ENCODE measurements at regions not wholly inside any gene's neighbourhood (a gene's known extent, or its start where the extent isn't known, plus 50 kb on each side); places are given as distances from the start of the nearest gene placed in this dataset.

DNA sequence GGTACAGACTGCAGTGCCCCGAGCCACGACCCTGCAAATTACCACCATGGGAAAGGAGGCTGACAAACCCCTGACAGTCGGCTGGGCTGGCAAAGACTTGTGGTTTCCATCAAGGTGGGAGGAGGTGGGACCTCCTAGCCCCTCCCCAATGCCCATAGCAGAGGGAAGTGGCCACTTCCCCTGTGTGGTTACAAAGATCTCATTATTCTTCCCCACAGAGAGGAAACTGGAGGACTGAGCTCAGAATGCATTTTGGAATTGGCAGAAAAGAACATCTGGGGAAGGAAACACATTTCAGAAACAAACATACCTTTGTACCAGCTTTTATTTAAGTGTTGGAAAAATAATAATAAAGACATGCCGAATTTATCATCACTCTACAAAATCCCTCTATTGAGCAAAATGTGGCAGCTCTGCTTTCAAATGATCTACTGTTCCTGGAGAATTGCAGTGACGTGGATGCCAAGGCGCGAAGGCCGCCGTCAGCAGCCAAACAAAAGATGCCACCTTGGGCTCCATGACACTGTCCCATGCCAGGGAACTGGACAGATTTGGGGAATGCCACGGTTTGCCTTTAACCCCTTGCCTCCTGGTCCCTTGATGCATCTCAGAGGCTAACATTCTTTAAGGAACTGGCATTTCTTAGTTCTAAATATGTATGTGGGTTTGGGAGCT is 169.6 kb downstream of the CRYBB2 start:
- Histone ChIP-seq H3K79me2 (replicated peaks; ENCODE audit: insufficient read depth, low read length) (no peaks in the 10 kb centered on the region), H3K36me3 (ENCODE audit: insufficient read depth, low read length) (no peaks in the 10 kb centered on the region), H3K27ac (ENCODE audit: low read length) (no peak overlapping the region), H3K9me2 (ENCODE audit: insufficient read depth, low read length) (no peaks in the 10 kb centered on the region), H3K27me3 (ENCODE audit: insufficient read depth, low read depth, low read length) (no peaks in the 10 kb centered on the region), H3K4me2 (ENCODE audit: low read length) (no peak overlapping the region), H3F3A (ENCODE audit: insufficient read depth, low read length, poor library complexity, severe bottlenecking) (no peaks in the 10 kb centered on the region), H3K4me3 (ENCODE audit: low read length) (no peak overlapping the region), H3K9ac (ENCODE audit: low read length) (no peak overlapping the region), H4K20me1 (ENCODE audit: insufficient read depth) (no peaks in the 10 kb centered on the region), H3K9me3 (ENCODE audit: low read length) (no peaks in the 10 kb centered on the region), H2AFZ (ENCODE audit: low read depth, low read length) (no peak overlapping the region)
- no peak for TF ChIP-seq MXI1 (conservative IDR thresholded peaks at IDR 0.05; ENCODE audit: poor library complexity, severe bottlenecking)

DNA sequence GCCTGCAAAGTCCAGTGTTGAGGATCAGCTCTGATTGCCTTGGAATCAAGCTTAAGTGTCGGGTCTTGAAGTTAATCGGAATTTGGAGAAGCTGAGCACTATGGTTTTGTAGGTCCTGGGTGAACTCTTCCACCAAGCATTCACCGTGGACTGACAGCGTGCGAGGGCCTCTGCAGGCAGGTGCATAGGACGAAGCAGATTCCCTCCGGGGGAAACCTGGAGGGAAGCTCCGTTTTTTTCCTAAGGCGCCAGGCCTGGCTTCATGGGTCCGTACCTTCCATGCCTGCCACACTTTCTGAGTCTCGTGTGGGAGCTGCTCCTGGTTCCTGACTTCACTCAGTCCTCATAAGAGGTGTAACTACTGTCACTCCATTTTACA is 170.1 kb downstream of the CRYBB2 start:
- H3K4me3 ChIP-seq (ENCODE audit: low read length), result no peak overlapping the region
- no peaks in the 10 kb centered on the region for H4K20me1 ChIP-seq (ENCODE audit: insufficient read depth)
- no peaks in the 10 kb centered on the region for H3K9me2 ChIP-seq (ENCODE audit: insufficient read depth, low read length)
- no peaks in the 10 kb centered on the region for H3F3A ChIP-seq (ENCODE audit: insufficient read depth, low read length, poor library complexity, severe bottlenecking)
- H3K36me3 ChIP-seq (ENCODE audit: insufficient read depth, low read length), result no peaks in the 10 kb centered on the region
- no peaks in the 10 kb centered on the region for H3K79me2 ChIP-seq (replicated peaks; ENCODE audit: insufficient read depth, low read length)
- H3K4me2 ChIP-seq (ENCODE audit: low read length), result no peak overlapping the region
- H3K9ac ChIP-seq (ENCODE audit: low read length), result no peak overlapping the region
- H3K9me3 ChIP-seq (ENCODE audit: low read length), result no peaks in the 10 kb centered on the region
- TF ChIP-seq TAF1 (IDR thresholded peaks at IDR 0.05; ENCODE audit: low read depth) (no peak), RAD21 (conservative IDR thresholded peaks at IDR 0.05) (no peak), EZH2 (IDR thresholded peaks at IDR 0.05; ENCODE audit: borderline replicate concordance, insufficient read depth, low read length, poor library complexity, severe bottlenecking) (no peak), MXI1 (conservative IDR thresholded peaks at IDR 0.05; ENCODE audit: poor library complexity, severe bottlenecking) (no peak), SMC3 (conservative IDR thresholded peaks at IDR 0.05; ENCODE audit: poor library complexity) (no peak), EP300 (conservative IDR thresholded peaks at IDR 0.05; ENCODE audit: poor library complexity, severe bottlenecking) (no peak), POLR2AphosphoS5 (IDR thresholded peaks at IDR 0.05) (no peak)
- TF ChIP-seq, protein P1, sequence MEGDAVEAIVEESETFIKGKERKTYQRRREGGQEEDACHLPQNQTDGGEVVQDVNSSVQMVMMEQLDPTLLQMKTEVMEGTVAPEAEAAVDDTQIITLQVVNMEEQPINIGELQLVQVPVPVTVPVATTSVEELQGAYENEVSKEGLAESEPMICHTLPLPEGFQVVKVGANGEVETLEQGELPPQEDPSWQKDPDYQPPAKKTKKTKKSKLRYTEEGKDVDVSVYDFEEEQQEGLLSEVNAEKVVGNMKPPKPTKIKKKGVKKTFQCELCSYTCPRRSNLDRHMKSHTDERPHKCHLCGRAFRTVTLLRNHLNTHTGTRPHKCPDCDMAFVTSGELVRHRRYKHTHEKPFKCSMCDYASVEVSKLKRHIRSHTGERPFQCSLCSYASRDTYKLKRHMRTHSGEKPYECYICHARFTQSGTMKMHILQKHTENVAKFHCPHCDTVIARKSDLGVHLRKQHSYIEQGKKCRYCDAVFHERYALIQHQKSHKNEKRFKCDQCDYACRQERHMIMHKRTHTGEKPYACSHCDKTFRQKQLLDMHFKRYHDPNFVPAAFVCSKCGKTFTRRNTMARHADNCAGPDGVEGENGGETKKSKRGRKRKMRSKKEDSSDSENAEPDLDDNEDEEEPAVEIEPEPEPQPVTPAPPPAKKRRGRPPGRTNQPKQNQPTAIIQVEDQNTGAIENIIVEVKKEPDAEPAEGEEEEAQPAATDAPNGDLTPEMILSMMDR (IDR thresholded peaks at IDR 0.05; ENCODE audit: poor library complexity, severe bottlenecking), result no peak
- TF ChIP-seq, protein P2, sequence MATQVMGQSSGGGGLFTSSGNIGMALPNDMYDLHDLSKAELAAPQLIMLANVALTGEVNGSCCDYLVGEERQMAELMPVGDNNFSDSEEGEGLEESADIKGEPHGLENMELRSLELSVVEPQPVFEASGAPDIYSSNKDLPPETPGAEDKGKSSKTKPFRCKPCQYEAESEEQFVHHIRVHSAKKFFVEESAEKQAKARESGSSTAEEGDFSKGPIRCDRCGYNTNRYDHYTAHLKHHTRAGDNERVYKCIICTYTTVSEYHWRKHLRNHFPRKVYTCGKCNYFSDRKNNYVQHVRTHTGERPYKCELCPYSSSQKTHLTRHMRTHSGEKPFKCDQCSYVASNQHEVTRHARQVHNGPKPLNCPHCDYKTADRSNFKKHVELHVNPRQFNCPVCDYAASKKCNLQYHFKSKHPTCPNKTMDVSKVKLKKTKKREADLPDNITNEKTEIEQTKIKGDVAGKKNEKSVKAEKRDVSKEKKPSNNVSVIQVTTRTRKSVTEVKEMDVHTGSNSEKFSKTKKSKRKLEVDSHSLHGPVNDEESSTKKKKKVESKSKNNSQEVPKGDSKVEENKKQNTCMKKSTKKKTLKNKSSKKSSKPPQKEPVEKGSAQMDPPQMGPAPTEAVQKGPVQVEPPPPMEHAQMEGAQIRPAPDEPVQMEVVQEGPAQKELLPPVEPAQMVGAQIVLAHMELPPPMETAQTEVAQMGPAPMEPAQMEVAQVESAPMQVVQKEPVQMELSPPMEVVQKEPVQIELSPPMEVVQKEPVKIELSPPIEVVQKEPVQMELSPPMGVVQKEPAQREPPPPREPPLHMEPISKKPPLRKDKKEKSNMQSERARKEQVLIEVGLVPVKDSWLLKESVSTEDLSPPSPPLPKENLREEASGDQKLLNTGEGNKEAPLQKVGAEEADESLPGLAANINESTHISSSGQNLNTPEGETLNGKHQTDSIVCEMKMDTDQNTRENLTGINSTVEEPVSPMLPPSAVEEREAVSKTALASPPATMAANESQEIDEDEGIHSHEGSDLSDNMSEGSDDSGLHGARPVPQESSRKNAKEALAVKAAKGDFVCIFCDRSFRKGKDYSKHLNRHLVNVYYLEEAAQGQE (IDR thresholded peaks at IDR 0.05; ENCODE audit: borderline replicate concordance), result no peak
- H3K27me3 ChIP-seq (ENCODE audit: insufficient read depth, low read depth, low read length), result no peaks in the 10 kb centered on the region
- H3K27ac ChIP-seq (ENCODE audit: low read length), result no peak overlapping the region
- no peak overlapping the region for H2AFZ ChIP-seq (ENCODE audit: low read depth, low read length)
